Panc1 (cell line): ENCODE measurements at regions not wholly inside any gene's neighbourhood (a gene's known extent, or its start where the extent isn't known, plus 50 kb on each side); places are given as distances from the start of the nearest gene placed in this dataset.

ENCODE experiments used
- ATAC-seq: fragments of 200-7000 bp; cut with Tn5 transposase; 2 replicates; pipeline ENCODE4 v1.9.1; 2020; ENCODE audit warnings: mild to moderate bottlenecking, moderate library complexity
- BruUV-seq: library from RNA; stranded (reverse); fragments of 400-500 nt; replicated peaks from 2 replicates; lab custom pipeline; 2021; lab: Mats Ljungman, UMichigan
- CTCF ChIA-PET: fragments of 300-600 bp; sonication (Branson Sonifier 250); formaldehyde crosslinking; loops from one replicate; lab custom pipeline; 2022; ENCODE audit warnings: antibody characterized with exemption; lab: Charles Lee
- POLR2A ChIA-PET: fragments of 300-600 bp; sonication (Branson Sonifier 250); formaldehyde crosslinking; loops from one replicate; lab custom pipeline; 2022; ENCODE audit warnings: antibody characterized with exemption; lab: Charles Lee
- DNase-seq: peaks from one replicate; pipeline ENCODE4 v3.0.0-alpha.2; 2010; ENCODE audit warnings: low read depth, low spot score
- H3K27ac ChIP-seq: 2 replicates; pipeline ENCODE4 v1.5.1; 2011; ENCODE audit warnings: mild to moderate bottlenecking, low read length, inconsistent platforms
- H3K27me3 ChIP-seq: fragments of 200-500 bp; sonication (Bioruptor generic); 2 replicates; pipeline ENCODE4 v1.6.0; 2014; ENCODE audit warnings: low read length, inconsistent platforms; ENCODE audit not compliant: control insufficient read depth, insufficient read depth
- H3K36me3 ChIP-seq: fragments of 200-500 bp; sonication (Bioruptor generic); 2 replicates; pipeline ENCODE4 v1.5.1; 2014; ENCODE audit warnings: inconsistent platforms, mild to moderate bottlenecking, low read length, moderate library complexity; ENCODE audit not compliant: control insufficient read depth, insufficient read depth
- H3K4me1 ChIP-seq: 2 replicates; pipeline ENCODE4 v1.5.1; 2011; ENCODE audit warnings: inconsistent platforms, mild to moderate bottlenecking, low read length, moderate library complexity; ENCODE audit not compliant: control insufficient read depth, insufficient read depth
- H3K4me3 ChIP-seq, 2 experiments: 2 replicates each; pipeline ENCODE4 v1.5.1; 2011 to 2012; ENCODE audit warnings: low read depth in 2 of 2, low read length in 2 of 2, mild to moderate bottlenecking in 2 of 2, inconsistent platforms in 1 of 2, moderate library complexity in 1 of 2
- H3K9me3 ChIP-seq: fragments of 200-500 bp; sonication (Bioruptor generic); 2 replicates; pipeline ENCODE4 v1.5.1; 2014; ENCODE audit warnings: low read depth, mild to moderate bottlenecking, inconsistent platforms, low read length, moderate library complexity; ENCODE audit not compliant: control insufficient read depth, insufficient read depth
- CTCF ChIP-seq: fragments of 450-650 bp; IDR thresholded peaks from 2 replicates; pipeline ENCODE4 v1.5.1; 2017; ENCODE audit warnings: mild to moderate bottlenecking
- POLR2AphosphoS5 ChIP-seq: IDR thresholded peaks from 2 replicates; pipeline ENCODE4 v1.6.1; 2012; ENCODE audit warnings: mild to moderate bottlenecking, low read depth, low read length, moderate library complexity
- SIN3A ChIP-seq: IDR thresholded peaks from 2 replicates; pipeline ENCODE4 v1.6.1; 2012; ENCODE audit warnings: low read depth, mild to moderate bottlenecking, low read length, moderate library complexity, borderline replicate concordance; ENCODE audit not compliant: insufficient read depth
- TCF7L2 ChIP-seq: IDR thresholded peaks from 2 replicates; pipeline ENCODE4 v1.6.1; 2011; ENCODE audit warnings: mild to moderate bottlenecking, low read depth, low read length, inconsistent platforms
- in situ Hi-C: cut with HindIII; loops from 2 replicates; pipeline ENCODE4 v1.10.0; 2016; ENCODE audit warnings: low sequenced_read_pairs, low pct_unique_long_range_greater_than_20kb
- intact Hi-C: fragments of 100-400 bp; cut with micrococcal nuclease; formaldehyde crosslinking; loops from one replicate; pipeline ENCODE4 v1.10.0; 2022; ENCODE audit not compliant: unreplicated experiment
- TF ChIP-seq, protein P1 (sequence below), 2 experiments: IDR thresholded peaks; 2 replicates each; pipeline ENCODE4 v1.6.1; 2011 to 2012; ENCODE audit warnings: low read depth in 2 of 2, control low read depth in 1 of 2, low read length in 1 of 2, mild to moderate bottlenecking in 1 of 2, moderate library complexity in 1 of 2; ENCODE audit not compliant: insufficient read depth in 1 of 2

GRCh38 chr6:40313582-40313981 is 273.6 kb downstream of the LRFN2 start:
- peaks cover 10% of the 10 kb centered on the region for H3K27me3 ChIP-seq
- ATAC-seq (no peak), DNase-seq (no peak)
- H3K9me3 ChIP-seq = no peaks in the 10 kb centered on the region
- in situ Hi-C loops = no loop called here
- no peak overlapping the region for H3K4me3 ChIP-seq
- BruUV-seq = no TSS peak
- no peaks in the 10 kb centered on the region for H3K4me1 ChIP-seq
- no peak overlapping the region for H3K27ac ChIP-seq
- CTCF ChIA-PET = no interaction called here
- H3K36me3 ChIP-seq = no peaks in the 10 kb centered on the region
- TF ChIP-seq TCF7L2 = no peak
- TF ChIP-seq, protein P1, sequence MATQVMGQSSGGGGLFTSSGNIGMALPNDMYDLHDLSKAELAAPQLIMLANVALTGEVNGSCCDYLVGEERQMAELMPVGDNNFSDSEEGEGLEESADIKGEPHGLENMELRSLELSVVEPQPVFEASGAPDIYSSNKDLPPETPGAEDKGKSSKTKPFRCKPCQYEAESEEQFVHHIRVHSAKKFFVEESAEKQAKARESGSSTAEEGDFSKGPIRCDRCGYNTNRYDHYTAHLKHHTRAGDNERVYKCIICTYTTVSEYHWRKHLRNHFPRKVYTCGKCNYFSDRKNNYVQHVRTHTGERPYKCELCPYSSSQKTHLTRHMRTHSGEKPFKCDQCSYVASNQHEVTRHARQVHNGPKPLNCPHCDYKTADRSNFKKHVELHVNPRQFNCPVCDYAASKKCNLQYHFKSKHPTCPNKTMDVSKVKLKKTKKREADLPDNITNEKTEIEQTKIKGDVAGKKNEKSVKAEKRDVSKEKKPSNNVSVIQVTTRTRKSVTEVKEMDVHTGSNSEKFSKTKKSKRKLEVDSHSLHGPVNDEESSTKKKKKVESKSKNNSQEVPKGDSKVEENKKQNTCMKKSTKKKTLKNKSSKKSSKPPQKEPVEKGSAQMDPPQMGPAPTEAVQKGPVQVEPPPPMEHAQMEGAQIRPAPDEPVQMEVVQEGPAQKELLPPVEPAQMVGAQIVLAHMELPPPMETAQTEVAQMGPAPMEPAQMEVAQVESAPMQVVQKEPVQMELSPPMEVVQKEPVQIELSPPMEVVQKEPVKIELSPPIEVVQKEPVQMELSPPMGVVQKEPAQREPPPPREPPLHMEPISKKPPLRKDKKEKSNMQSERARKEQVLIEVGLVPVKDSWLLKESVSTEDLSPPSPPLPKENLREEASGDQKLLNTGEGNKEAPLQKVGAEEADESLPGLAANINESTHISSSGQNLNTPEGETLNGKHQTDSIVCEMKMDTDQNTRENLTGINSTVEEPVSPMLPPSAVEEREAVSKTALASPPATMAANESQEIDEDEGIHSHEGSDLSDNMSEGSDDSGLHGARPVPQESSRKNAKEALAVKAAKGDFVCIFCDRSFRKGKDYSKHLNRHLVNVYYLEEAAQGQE (IDR thresholded peaks at IDR 0.05; ENCODE audit: insufficient read depth in 1 of 2, low read depth in 2 of 2, low read length in 1 of 2) = no peak
- TF ChIP-seq POLR2AphosphoS5 = no peak
- no peak for TF ChIP-seq CTCF
- TF ChIP-seq SIN3A = no peak
- intact Hi-C loops = no loop called here
- POLR2A ChIA-PET = no interaction called here

- H3K4me1 ChIP-seq = no peaks in the 10 kb centered on the region
- H3K27me3 ChIP-seq = peaks cover 10% of the 10 kb centered on the region
- H3K4me3 ChIP-seq = no peak overlapping the region
- no peaks in the 10 kb centered on the region for H3K9me3 ChIP-seq
- no peaks in the 10 kb centered on the region for H3K36me3 ChIP-seq
- intact Hi-C loops = no loop called here
- CTCF ChIA-PET = no interaction called here
- H3K27ac ChIP-seq = no peak overlapping the region
- no peak for DNase-seq
- in situ Hi-C loops = no loop called here
- POLR2A ChIA-PET = no interaction called here
- no TSS peak for BruUV-seq
- no peak for TF ChIP-seq POLR2AphosphoS5
- no peak for TF ChIP-seq SIN3A
- TF ChIP-seq CTCF = no peak
- TF ChIP-seq, protein P1 (IDR thresholded peaks at IDR 0.05; ENCODE audit: insufficient read depth in 1 of 2, low read depth in 2 of 2, low read length in 1 of 2) = no peak
- TF ChIP-seq TCF7L2 = no peak
- ATAC-seq = no peak
Measured at GRCh38 chr6:40312213-40313015, 274.8 kb downstream of the LRFN2 start.
